GM23248 (cell line): ENCODE measurements at regions not wholly inside any gene's neighbourhood (a gene's known extent, or its start where the extent isn't known, plus 50 kb on each side); places are given as distances from the start of the nearest gene placed in this dataset.

Experiments used
- EZH2 ChIP-seq: fragments of 200-600 bp; sonication (generic); IDR thresholded peaks from 2 replicates; pipeline ENCODE4 v1.6.1; 2018; ENCODE audit warnings: antibody characterized with exemption, mild to moderate bottlenecking; ENCODE audit not compliant: insufficient read depth, poor library complexity, severe bottlenecking
- EZH2phosphoT487 ChIP-seq: fragments of 200-600 bp; sonication (generic); IDR thresholded peaks from 2 replicates; pipeline ENCODE4 v1.6.1; 2018; ENCODE audit warnings: antibody characterized with exemption, moderate library complexity, mild to moderate bottlenecking, low read depth; ENCODE audit not compliant: insufficient read depth

DNA sequence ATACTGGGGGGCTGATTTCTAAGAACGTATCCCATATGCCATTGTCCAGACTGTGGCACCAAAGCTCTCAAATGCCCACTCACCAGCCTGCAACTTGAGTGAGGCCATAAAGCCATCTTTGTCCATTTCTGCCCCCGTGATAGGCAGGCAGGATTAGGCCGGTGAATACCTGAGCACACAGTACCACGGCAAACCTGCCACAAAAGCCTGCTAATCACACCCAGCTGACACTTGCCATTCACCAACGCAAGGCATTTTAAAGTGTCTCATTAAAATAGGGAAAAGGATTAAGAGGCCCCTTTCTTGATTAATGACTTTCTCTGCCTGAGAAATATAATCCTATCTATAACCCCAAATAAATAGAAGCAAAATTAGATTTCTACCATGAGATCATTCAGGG is 111.4 kb upstream of the NANOS1 start:
- TF ChIP-seq EZH2: no peak
- TF ChIP-seq EZH2phosphoT487: no peak
